ENCODE measurements at regions not wholly inside any gene's neighbourhood (a gene's known extent, or its start where the extent isn't known, plus 50 kb on each side); places are given as distances from the start of the nearest gene placed in this dataset.

GRCh38 chr14:100469632-100470522 is 117.3 kb downstream of the BEGAIN start:
- DNase-seq (ENCODE audit: low read depth): no peak
- TF ChIP-seq CTCF (IDR thresholded peaks at IDR 0.05; ENCODE audit: insufficient read depth, low read depth, low read length): no peak
- H3K4me3 ChIP-seq (ENCODE audit: low read depth, low read length): no peak overlapping the region

- TF ChIP-seq CTCF (IDR thresholded peaks at IDR 0.05; ENCODE audit: insufficient read depth, low read depth, low read length): peak; percentile 16
- DNase-seq (ENCODE audit: low read depth): no peak
Observed at GRCh38 chr14:100470523-100470897, 116.7 kb downstream of the BEGAIN start.

GRCh38 chr14:100471441-100472093 is 115.7 kb downstream of the BEGAIN start:
- no peak for DNase-seq (ENCODE audit: low read depth)
- no peak for TF ChIP-seq CTCF (IDR thresholded peaks at IDR 0.05; ENCODE audit: insufficient read depth, low read depth, low read length)
- no peak overlapping the region for H3K4me3 ChIP-seq (ENCODE audit: low read depth, low read length)

More at GRCh38 chr14:100470523-100470897, 116.7 kb downstream of the BEGAIN start:
- H3K4me3 ChIP-seq (ENCODE audit: low read depth, low read length): no peak overlapping the region

- H3K4me3 ChIP-seq (ENCODE audit: low read depth, low read length): no peak overlapping the region
- no peak for TF ChIP-seq CTCF (IDR thresholded peaks at IDR 0.05; ENCODE audit: insufficient read depth, low read depth, low read length)
- DNase-seq (ENCODE audit: low read depth): no peak
Observed at GRCh38 chr14:100472094-100472455, 115.1 kb downstream of the BEGAIN start.

- no peak for TF ChIP-seq CTCF (IDR thresholded peaks at IDR 0.05; ENCODE audit: insufficient read depth, low read depth, low read length)
- no peak overlapping the region for H3K4me3 ChIP-seq (ENCODE audit: low read depth, low read length)
- no peak for DNase-seq (ENCODE audit: low read depth)
Observed at GRCh38 chr14:100472491-100472890, 114.7 kb downstream of the BEGAIN start.

GRCh38 chr14:100473249-100473648 is 114.0 kb downstream of the BEGAIN start:
- no peak for DNase-seq (ENCODE audit: low read depth)
- no peak for TF ChIP-seq CTCF (IDR thresholded peaks at IDR 0.05; ENCODE audit: insufficient read depth, low read depth, low read length)
- no peak overlapping the region for H3K4me3 ChIP-seq (ENCODE audit: low read depth, low read length)
